HTR-8/SVneo (cell line): ENCODE measurements at regions not wholly inside any gene's neighbourhood (a gene's known extent, or its start where the extent isn't known, plus 50 kb on each side); places are given as distances from the start of the nearest gene placed in this dataset.

Experiments
- DNase-seq: peaks from one replicate; pipeline ENCODE4 v3.0.0; 2011; ENCODE audit warnings: low spot score, mixed read lengths; ENCODE audit not compliant: insufficient read length
- FAIRE-seq: peaks from 2 replicates; lab custom pipeline; 2011; peaks lifted over from hg19 to GRCh38; lab: Jason Lieb, UNC

GRCh38 chr2:20914771-20915170, 91.9 kb upstream of the LDAH start:
- FAIRE-seq (peak; percentile 91), DNase-seq (no peak)

- FAIRE-seq: peak; percentile 23
Measured at GRCh38 chr2:20914087-20914486, 91.2 kb upstream of the LDAH start.

GRCh38 chr2:20913491-20913890, 90.6 kb upstream of the LDAH start:
- FAIRE-seq (no peak), DNase-seq (no peak)

More at GRCh38 chr2:20914087-20914486, 91.2 kb upstream of the LDAH start:
- DNase-seq: no peak

- no peak for FAIRE-seq
- no peak for DNase-seq
Measured at GRCh38 chr2:20900052-20900636, 77.2 kb upstream of the LDAH start.

- FAIRE-seq: no peak
Measured at GRCh38 chr2:20897874-20898453, 75.1 kb upstream of the LDAH start.

GRCh38 chr2:20897047-20897446, 74.1 kb upstream of the LDAH start:
- DNase-seq (no peak), FAIRE-seq (no peak)

More at GRCh38 chr2:20897874-20898453, 75.1 kb upstream of the LDAH start:
- DNase-seq: no peak

GRCh38 chr2:20884829-20885228, 61.9 kb upstream of the LDAH start:
- FAIRE-seq: no peak
- DNase-seq: no peak

DNA sequence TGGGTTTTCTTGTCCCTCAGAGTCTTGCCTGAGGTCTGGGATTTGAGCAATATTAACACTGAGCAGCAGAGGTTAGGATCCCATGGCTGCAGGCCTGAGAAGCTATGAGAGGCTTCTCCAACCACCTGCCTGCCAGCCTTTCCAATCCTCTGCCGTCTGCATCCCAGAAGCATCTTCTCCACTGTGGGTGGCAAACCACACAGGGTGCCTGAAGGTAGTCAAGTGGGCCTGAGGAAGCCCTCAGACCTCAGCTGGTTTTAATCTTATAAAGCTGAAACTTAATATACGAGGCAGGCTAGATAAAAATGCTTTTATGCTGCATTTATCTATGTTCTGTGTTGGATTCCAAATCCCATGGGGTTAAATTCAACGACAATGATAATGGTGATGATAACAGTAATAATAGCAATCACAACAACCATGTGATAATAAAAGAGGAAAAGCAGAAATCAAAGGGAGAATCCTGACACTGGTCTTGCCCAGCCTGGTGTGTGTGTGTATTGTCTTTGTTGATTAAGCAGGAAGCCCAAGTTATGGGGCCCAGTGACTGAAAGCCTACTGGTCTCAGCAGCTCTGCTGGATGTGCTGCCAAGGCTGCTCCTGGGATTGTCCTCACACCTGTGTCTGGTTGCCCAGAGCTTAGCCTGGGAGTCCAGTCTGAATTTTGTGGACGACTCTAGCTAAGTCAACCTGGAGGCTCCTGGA, 59.7 kb upstream of the LDAH start:
- DNase-seq (no peak), FAIRE-seq (peak; percentile 28)

DNA sequence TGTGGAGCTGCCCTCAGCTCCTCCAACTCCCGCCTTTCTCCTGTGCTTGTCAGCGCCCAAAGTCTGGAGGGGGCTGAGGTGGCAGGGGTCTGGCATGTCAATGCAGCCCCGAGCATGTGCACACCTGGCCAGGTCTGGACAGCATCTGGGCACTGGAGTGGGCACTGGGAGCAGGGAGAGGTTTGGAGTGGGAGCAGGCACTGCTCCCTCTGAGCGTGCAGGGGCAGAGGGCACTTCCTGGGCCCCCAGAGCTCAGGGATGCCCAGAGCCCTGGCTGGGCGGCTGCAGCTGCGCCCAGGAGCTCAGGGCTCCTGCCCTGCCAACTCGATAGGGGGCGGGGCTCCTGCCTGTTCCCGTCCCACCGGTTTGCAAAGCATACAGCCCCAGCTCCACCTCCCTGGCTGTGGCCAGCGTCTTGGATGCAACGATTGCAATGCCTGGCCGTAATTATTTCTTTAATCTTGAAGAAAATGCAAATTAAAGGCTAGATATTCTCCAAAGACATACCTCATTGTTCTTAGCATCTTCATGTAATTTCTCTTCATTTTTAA, 57.4 kb upstream of the LDAH start:
- FAIRE-seq (no peak), DNase-seq (no peak)

DNA sequence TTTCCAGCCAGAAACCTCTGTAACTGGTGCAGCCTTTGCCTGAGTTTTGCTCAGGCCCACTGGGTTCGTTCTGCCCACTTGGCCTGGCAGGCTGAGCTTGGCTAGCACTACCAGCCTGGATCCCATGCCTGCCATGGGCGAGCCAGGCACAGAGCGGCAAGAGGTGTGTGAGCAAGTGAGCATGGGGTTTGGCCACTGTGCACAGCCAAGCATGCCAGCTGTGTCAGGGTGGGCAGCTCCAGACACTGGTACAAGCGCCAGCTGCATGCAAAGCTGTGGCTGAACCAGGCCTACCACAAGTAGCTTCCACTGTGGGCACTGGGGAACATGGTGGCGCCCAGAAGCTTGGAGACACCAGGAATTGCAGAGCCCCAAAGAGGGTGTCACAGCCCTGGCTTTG, 56.3 kb upstream of the LDAH start:
- DNase-seq (no peak), FAIRE-seq (no peak)

DNA sequence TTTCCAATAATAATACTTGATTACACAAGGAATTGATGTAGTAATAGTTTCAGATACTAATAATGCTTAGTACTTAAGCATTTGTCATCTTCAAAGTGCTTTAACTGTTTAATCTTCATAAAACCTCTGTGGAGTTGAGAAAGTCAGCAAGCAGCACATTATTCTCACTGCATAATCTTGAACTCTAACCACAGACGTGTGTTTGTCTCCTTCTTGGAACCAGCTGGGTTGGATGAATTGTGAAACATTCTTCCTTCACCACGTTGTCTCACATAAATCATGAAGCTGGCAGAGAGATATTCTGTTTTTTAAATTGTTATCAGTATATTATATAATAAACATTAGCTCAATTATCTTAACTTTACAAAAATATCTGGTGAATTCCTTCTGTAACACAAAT, 55.1 kb upstream of the LDAH start:
- FAIRE-seq (no peak), DNase-seq (no peak)
